ENCODE measurements at regions not wholly inside any gene's neighbourhood (a gene's known extent, or its start where the extent isn't known, plus 50 kb on each side); places are given as distances from the start of the nearest gene placed in this dataset.

- ATAC-seq, result no peak
- no peak for TF ChIP-seq CTCF (IDR thresholded peaks at IDR 0.05)
- Histone ChIP-seq H3K27me3 (ENCODE audit: insufficient read depth in 3 of 3, low read length in 2 of 3) (no peaks in the 10 kb centered on the region), H3K9me3 (no peaks in the 10 kb centered on the region), H3K4me3 (no peak overlapping the region), H3K36me3 (ENCODE audit: insufficient read depth in 1 of 2, low read depth in 1 of 2) (no peaks in the 10 kb centered on the region), H3K4me1 (no peaks in the 10 kb centered on the region), H3K27ac (no peak overlapping the region)
- intact Hi-C loops (cut with DNase I), result no loop called here
- DNase-seq, result no peak
- WGBS, 3 donors, result 91 to 96% (median 95%) methylated on average over 5 of the region's 5 CpGs
Observed at GRCh38 chr10:78617631-78618030, 451.1 kb upstream of the ZMIZ1 start.

GRCh38 chr10:78618050-78618449 lies 450.7 kb upstream of the ZMIZ1 start:
- DNase-seq, result no peak
- H3K4me1 ChIP-seq, result no peaks in the 10 kb centered on the region
- no peak overlapping the region for H3K27ac ChIP-seq
- no peak overlapping the region for H3K4me3 ChIP-seq
- no peak for ATAC-seq
- no peaks in the 10 kb centered on the region for H3K27me3 ChIP-seq (ENCODE audit: insufficient read depth in 3 of 3, low read length in 2 of 3)
- no peaks in the 10 kb centered on the region for H3K9me3 ChIP-seq
- 95 to 100% (median 97%) methylated on average over 4 of the region's 4 CpGs for WGBS, 3 donors
- intact Hi-C loops (cut with DNase I), result no loop called here
- no peaks in the 10 kb centered on the region for H3K36me3 ChIP-seq (ENCODE audit: insufficient read depth in 1 of 2, low read depth in 1 of 2)
- no peak for TF ChIP-seq CTCF (IDR thresholded peaks at IDR 0.05)

GRCh38 chr10:78619115-78619851 lies 449.5 kb upstream of the ZMIZ1 start:
- no peak overlapping the region for H3K4me3 ChIP-seq
- H3K36me3 ChIP-seq (ENCODE audit: insufficient read depth in 1 of 2, low read depth in 1 of 2), result no peaks in the 10 kb centered on the region
- no peak for TF ChIP-seq CTCF (IDR thresholded peaks at IDR 0.05)
- H3K4me1 ChIP-seq, result no peaks in the 10 kb centered on the region
- DNase-seq (no peak), ATAC-seq (no peak)
- H3K27ac ChIP-seq, result no peak overlapping the region
- no peaks in the 10 kb centered on the region for H3K9me3 ChIP-seq
- no peaks in the 10 kb centered on the region for H3K27me3 ChIP-seq (ENCODE audit: insufficient read depth in 3 of 3, low read length in 2 of 3)
- intact Hi-C loops (cut with DNase I), result no loop called here
- WGBS, 3 donors, result 82 to 88% (median 87%) methylated on average over 6 of the region's 6 CpGs

GRCh38 chr10:78619896-78620295 lies 448.9 kb upstream of the ZMIZ1 start:
- WGBS, 3 donors, result 93 to 95% (median 94%) methylated on average over 4 of the region's 4 CpGs
- ATAC-seq, result no peak
- no peaks in the 10 kb centered on the region for H3K4me1 ChIP-seq
- TF ChIP-seq CTCF (IDR thresholded peaks at IDR 0.05), result no peak
- no peak overlapping the region for H3K4me3 ChIP-seq
- intact Hi-C loops (cut with DNase I), result no loop called here
- DNase-seq, result no peak
- H3K9me3 ChIP-seq, result no peaks in the 10 kb centered on the region
- H3K27me3 ChIP-seq (ENCODE audit: insufficient read depth in 3 of 3, low read length in 2 of 3), result no peaks in the 10 kb centered on the region
- H3K27ac ChIP-seq, result no peak overlapping the region
- H3K36me3 ChIP-seq (ENCODE audit: insufficient read depth in 1 of 2, low read depth in 1 of 2), result no peaks in the 10 kb centered on the region
